ENCODE measurements at regions not wholly inside any gene's neighbourhood (a gene's known extent, or its start where the extent isn't known, plus 50 kb on each side); places are given as distances from the start of the nearest gene placed in this dataset.

GRCh38 chr6:113635222-113635986 is 221.7 kb upstream of the MARCKS start:
- Histone ChIP-seq H3K4me3 (no peak overlapping the region), H3K27ac (peak overlapping the region in 12 of 21 experiments; percentile 6 to 83 (median 56))

GRCh38 chr6:113636357-113636824 is 220.8 kb upstream of the MARCKS start:
- no peak overlapping the region for H3K4me3 ChIP-seq
- peak overlapping the region in 5 of 21 experiments; percentile 0 to 65 (median 24) for H3K27ac ChIP-seq

DNA sequence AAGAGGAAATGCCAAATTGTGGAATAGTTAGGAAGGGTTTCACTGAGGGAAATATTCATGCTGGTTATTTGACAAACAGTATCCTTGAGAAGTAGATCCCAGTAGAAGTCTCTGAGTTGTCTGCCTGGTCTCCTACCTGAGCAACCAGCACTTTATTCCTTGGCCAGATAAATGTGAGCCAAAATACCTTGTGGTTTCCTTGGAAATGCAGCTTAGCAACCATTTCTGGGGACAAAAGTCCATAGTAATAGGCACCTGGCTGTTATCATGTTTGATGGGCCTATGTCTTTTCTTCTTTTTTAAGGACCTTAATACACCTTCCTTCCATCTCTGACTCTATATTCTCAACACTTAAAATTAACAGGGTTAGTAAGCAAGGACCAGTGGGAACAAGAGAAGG is 217.1 kb upstream of the MARCKS start:
- H3K4me3 ChIP-seq, result no peak overlapping the region

DNA sequence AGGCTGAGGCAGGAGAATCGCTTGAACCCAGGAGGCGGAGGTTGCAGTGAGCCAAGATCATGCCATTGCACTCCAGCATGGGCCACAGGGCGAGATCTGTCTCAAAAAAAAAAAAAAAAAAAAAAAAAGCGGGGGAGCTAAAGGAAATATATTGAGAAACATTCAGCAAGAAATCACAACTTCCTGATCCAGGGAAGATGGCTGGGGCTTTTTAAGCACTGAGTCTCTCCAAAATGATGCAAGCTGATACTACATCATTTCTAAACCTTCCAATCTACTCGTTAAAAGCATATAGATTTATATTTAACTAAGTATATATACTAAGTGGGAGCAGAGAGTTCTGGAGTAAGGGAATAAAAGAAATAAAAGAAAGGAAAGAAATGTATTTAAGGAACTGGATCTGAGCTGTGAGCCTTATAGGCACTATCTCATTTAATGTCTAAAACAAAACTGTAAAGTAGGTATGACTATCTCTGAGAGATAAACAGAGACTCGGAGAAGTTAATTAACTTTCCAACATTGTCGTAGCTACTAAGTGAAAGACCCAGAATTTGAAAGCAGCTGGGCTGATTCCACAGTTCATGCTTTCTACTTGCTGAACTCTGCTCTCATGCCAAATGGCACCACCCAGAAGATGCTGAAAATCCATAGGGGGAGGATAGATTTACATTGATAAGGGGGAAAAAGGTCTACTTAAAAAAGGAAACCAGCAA is 215.0 kb upstream of the MARCKS start:
- H3K27ac ChIP-seq, result peak overlapping the region in 3 of 21 experiments; percentile 4 to 41 (median 30)
- no peak overlapping the region for H3K4me3 ChIP-seq

More for the DNA sequence above, 217.1 kb upstream of the MARCKS start:
- no peak overlapping the region for H3K27ac ChIP-seq

DNA sequence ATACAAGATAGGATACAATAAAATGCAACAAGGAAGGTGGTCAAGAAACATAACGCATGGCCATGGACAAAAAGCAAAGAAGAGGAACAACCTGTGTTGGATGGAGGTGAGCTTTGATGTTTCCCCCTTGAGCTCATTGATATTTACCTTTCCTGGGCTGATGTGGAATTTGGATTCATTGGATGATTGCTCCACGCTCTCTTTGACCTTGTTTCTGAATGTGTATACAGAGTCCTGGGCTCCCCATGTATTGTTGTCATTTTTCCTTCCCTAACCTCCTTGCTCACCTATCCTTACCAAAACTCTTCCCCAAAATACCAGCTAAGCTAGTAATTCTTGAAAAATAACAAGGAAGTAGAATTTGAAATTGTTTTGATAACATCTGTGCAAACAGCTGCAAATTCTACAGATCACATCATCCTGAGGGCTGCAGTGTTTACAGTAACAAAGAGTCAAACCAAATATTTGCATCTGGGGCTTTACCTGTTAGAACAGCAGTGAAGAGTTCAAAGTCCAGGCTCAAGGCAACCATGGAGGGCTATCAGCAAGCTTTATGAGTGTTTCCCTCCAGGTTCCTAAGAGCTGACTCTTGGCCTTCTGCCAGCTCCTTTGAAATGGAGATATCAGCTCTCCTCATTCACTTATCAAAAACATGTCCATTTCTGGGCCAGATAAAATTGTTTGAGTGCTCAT is 214.3 kb upstream of the MARCKS start:
- Histone ChIP-seq H3K27ac (peak overlapping the region in 6 of 21 experiments; percentile 4 to 49 (median 22)), H3K4me3 (no peak overlapping the region)

GRCh38 chr6:113643407-113643770 is 213.8 kb upstream of the MARCKS start:
- Histone ChIP-seq H3K4me3 (no peak overlapping the region), H3K27ac (peak overlapping the region in 3 of 21 experiments; percentile 13 to 49 (median 14))

- H3K27ac ChIP-seq, result peak overlapping the region in 19 of 21 experiments; percentile 32 to 82 (median 59)
- no peak overlapping the region for H3K4me3 ChIP-seq
Measured at GRCh38 chr6:113644861-113645575, 212.1 kb upstream of the MARCKS start.

DNA sequence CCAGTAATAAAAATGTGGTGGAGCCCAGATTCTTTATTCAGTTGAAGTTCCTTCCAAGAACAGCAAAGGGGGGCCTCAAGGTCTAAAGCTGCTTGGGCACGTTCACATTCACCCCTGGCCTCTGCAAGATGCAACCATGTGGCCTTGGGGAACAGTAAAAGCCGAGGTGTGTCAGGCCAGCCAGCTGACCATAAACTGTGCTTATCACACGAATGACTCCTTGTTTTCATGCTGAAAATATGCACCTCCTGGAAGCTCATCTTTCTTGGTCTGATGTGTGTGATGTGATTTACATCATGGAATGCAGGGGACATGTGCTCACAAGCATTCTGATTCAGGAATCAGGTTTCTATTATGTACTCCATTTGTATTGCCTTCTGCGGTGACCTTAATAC is 211.6 kb upstream of the MARCKS start:
- H3K27ac ChIP-seq, result peak overlapping the region in 19 of 21 experiments; percentile 4 to 82 (median 59)

DNA sequence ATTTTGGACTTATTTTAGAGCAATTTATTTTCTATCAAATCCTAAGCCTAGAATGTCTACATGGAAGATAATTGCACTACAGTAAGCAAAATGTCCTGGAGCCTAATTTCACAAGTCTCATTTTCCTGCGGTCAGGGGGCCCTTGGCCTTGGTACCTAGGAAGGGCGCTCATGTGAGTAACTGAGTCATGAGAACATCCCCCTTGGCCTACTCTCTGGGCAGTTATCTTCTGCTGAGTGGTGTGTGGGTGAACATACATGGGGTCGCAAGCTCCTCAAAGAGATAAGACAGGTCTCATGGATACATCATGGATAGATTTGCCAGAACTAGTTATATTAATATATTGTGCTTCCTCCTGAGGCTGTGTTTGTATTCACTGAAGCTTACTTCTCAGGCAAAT is 211.2 kb upstream of the MARCKS start:
- Histone ChIP-seq H3K27ac (peak overlapping the region in 13 of 21 experiments; percentile 8 to 82 (median 61)), H3K4me3 (no peak overlapping the region)

More for the DNA sequence above, 211.6 kb upstream of the MARCKS start:
- no peak overlapping the region for H3K4me3 ChIP-seq

DNA sequence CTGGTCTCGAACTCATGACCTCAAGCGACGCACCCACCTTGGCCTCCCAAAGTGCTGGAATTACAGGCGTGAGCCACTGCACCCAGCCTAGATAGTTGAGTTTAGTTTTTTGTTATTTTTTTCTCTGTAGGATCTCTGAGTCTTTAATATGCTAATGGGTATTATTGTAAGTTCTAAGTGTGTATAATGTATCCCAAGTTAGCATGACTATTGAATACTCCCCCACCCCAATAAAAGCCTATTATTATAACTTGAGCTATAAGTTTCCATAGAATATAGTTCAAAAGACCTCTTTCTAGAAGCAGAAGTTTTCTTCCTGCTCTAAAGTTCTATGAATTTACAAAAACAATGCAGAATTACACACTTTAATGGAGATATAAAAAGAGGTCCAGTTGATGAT is 210.4 kb upstream of the MARCKS start:
- peak overlapping the region in 6 of 21 experiments; percentile 3 to 82 (median 24) for H3K27ac ChIP-seq
- H3K4me3 ChIP-seq, result no peak overlapping the region

GRCh38 chr6:113647143-113647889 is 209.8 kb upstream of the MARCKS start:
- H3K4me3 ChIP-seq, result no peak overlapping the region
- H3K27ac ChIP-seq, result peak overlapping the region in 4 of 21 experiments; percentile 21 to 42 (median 26)

DNA sequence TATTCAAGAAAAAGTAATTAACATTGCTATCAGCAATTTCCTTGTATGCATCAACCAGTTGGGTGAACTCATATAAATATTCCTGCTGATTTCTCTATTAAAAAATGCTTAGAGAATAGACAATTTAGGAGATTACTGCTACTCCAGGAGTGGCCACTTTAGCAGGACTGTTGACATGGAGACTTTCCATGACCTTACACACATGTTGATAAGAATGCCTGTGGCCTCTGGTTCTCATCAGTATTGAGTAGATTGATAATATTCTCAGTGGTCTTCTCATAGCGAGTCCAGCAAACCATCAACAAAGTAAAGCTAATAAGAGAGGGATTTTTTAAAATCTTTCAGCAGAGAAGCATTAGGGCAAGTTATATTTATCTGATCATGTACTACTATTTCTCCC is 208.4 kb upstream of the MARCKS start:
- Histone ChIP-seq H3K27ac (peak overlapping the region in 17 of 21 experiments; percentile 28 to 80 (median 70)), H3K4me3 (peak overlapping the region in 3 of 7 experiments; percentile 4 to 11 (median 5))

- H3K27ac ChIP-seq, result peak overlapping the region in 18 of 21 experiments; percentile 17 to 80 (median 70)
Measured at GRCh38 chr6:113649276-113649675, 207.9 kb upstream of the MARCKS start.

GRCh38 chr6:113649880-113650609 is 207.1 kb upstream of the MARCKS start:
- peak overlapping the region in 19 of 21 experiments; percentile 5 to 80 (median 69) for H3K27ac ChIP-seq

More at GRCh38 chr6:113649276-113649675, 207.9 kb upstream of the MARCKS start:
- peak overlapping the region in 3 of 7 experiments; percentile 4 to 11 (median 5) for H3K4me3 ChIP-seq

GRCh38 chr6:113650610-113650979 is 206.6 kb upstream of the MARCKS start:
- no peak overlapping the region for H3K4me3 ChIP-seq

More at GRCh38 chr6:113649880-113650609, 207.1 kb upstream of the MARCKS start:
- H3K4me3 ChIP-seq, result no peak overlapping the region

GRCh38 chr6:113651120-113651519 is 206.0 kb upstream of the MARCKS start:
- Histone ChIP-seq H3K4me3 (no peak overlapping the region), H3K27ac (peak overlapping the region in 13 of 21 experiments; percentile 1 to 80 (median 69))

More at GRCh38 chr6:113650610-113650979, 206.6 kb upstream of the MARCKS start:
- H3K27ac ChIP-seq, result peak overlapping the region in 17 of 21 experiments; percentile 1 to 80 (median 69)

DNA sequence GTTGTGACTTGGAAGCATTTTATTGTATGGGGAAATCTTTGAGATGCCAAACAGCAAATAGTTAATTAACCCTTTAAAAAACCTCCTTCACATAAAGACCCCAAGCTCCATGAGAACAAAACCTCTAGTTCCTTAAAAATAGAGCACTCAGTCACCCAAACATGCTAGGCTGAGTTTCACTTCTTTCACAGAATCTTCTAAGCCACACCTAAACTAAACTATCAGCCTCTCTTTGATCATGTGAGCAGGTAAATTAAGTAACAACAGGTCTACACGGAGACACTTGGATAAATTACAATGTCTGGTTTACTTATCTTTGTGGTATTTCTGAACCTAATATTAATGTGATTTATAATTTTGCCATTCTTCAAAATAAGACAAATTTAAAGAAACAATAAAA is 205.2 kb upstream of the MARCKS start:
- Histone ChIP-seq H3K4me3 (no peak overlapping the region), H3K27ac (peak overlapping the region in 2 of 21 experiments; percentile 49 to 66)

GRCh38 chr6:113653275-113653674 is 203.9 kb upstream of the MARCKS start:
- Histone ChIP-seq H3K4me3 (no peak overlapping the region), H3K27ac (peak overlapping the region in 12 of 21 experiments; percentile 7 to 70 (median 56))
